Fibroblast of lung (primary cell): ENCODE measurements at regions not wholly inside any gene's neighbourhood (a gene's known extent, or its start where the extent isn't known, plus 50 kb on each side); places are given as distances from the start of the nearest gene placed in this dataset.

Source experiments
- DNase-seq, 2 donors: peaks; one replicate each; pipeline versions ENCODE4 v3.0.0 to v3.0.0-alpha.2; 2010; ENCODE audit warnings: low read depth in 2 of 2
- H2AFZ ChIP-seq: 2 replicates; pipeline ENCODE4 v1.5.1; 2012; ENCODE audit warnings: low read length, control low read depth, inconsistent platforms
- H3K27ac ChIP-seq: 2 replicates; pipeline ENCODE4 v1.5.1; 2011; ENCODE audit warnings: low read length, control low read depth; ENCODE audit not compliant: insufficient read depth
- H3K27me3 ChIP-seq: 2 replicates; pipeline ENCODE4 v1.5.1; 2011; ENCODE audit warnings: mild to moderate bottlenecking, low read length; ENCODE audit not compliant: control insufficient read depth, insufficient read depth
- H3K36me3 ChIP-seq: 2 replicates; pipeline ENCODE4 v1.5.1; 2011; ENCODE audit warnings: low read length; ENCODE audit not compliant: control insufficient read depth, insufficient read depth
- H3K4me1 ChIP-seq: 2 replicates; pipeline ENCODE4 v1.5.1; 2011; ENCODE audit warnings: low read length; ENCODE audit not compliant: control insufficient read depth, insufficient read depth; ENCODE audit errors: extremely low read depth
- H3K4me2 ChIP-seq: 2 replicates; pipeline ENCODE4 v1.5.1; 2011; ENCODE audit warnings: low read length, control low read depth; ENCODE audit not compliant: insufficient read depth; ENCODE audit errors: extremely low read depth
- H3K4me3 ChIP-seq, 4 experiments: fragments of 200-600 bp in 1 of 4; sonication (generic) in 1 of 4; replicated peaks in 1 of 4; 2 replicates each; pipeline ENCODE4 v1.5.1; 2011 to 2016; ENCODE audit warnings: low read length in 4 of 4, low read depth in 3 of 4, mild to moderate bottlenecking in 3 of 4, control low read depth in 2 of 4, inconsistent platforms in 1 of 4, mixed read lengths in 1 of 4; ENCODE audit not compliant: insufficient read depth in 1 of 4; ENCODE audit errors: control extremely low read depth in 1 of 4
- H3K79me2 ChIP-seq: 2 replicates; pipeline ENCODE4 v1.5.1; 2012; ENCODE audit warnings: mild to moderate bottlenecking, low read length, inconsistent platforms; ENCODE audit not compliant: control insufficient read depth, insufficient read depth
- H3K9ac ChIP-seq: 2 replicates; pipeline ENCODE4 v1.5.1; 2011; ENCODE audit warnings: mild to moderate bottlenecking, low read length, control low read depth; ENCODE audit not compliant: insufficient read depth
- H3K9me3 ChIP-seq: 2 replicates; pipeline ENCODE4 v1.5.1; 2012; ENCODE audit warnings: low read depth, low read length; ENCODE audit not compliant: control insufficient read depth, insufficient read depth
- H4K20me1 ChIP-seq: 2 replicates; pipeline ENCODE4 v1.5.1; 2011; ENCODE audit warnings: low read length; ENCODE audit not compliant: control insufficient read depth, insufficient read depth; ENCODE audit errors: extremely low read depth
- EZH2 ChIP-seq: IDR thresholded peaks from 2 replicates; pipeline ENCODE4 v1.5.1; 2012; ENCODE audit warnings: low read length, control low read depth, mild to moderate bottlenecking; ENCODE audit errors: missing control alignments
- TF ChIP-seq, protein P1 (sequence below), 2 donors: IDR thresholded peaks in 1 of 2; conservative IDR thresholded peaks in 1 of 2; 1 replicate in 1 of 2; 2 replicates in 1 of 2; pipeline ENCODE4 v1.5.1; 2011 to 2012; ENCODE audit warnings: low read length in 2 of 2, control low read depth in 1 of 2, inconsistent platforms in 1 of 2, low read depth in 1 of 2, mild to moderate bottlenecking in 1 of 2

DNA sequence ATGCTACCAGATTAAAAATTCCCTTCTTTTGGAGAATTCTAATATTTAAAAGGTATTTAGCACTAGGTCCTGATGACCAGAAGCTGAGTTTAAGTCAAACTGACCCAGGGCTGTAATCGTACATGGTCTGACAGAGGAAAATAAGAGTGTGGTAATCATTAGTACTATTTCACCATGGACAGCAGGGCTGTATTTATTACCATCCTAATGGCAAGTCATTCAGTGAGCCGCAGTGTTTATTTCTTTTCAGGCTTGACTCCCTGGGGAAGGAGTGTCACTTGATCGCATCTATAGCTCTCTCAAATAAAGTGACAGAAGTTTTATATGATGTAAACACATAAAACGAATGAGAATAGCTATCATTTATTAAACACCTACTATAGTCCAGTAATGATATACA lies 261.8 kb downstream of the BTG1 start:
- peak in 1 of 2 donors; percentile 52 for DNase-seq
- Histone ChIP-seq H3K9ac (no peak overlapping the region), H3K4me1 (no peaks in the 10 kb centered on the region), H3K36me3 (no peaks in the 10 kb centered on the region), H3K9me3 (no peaks in the 10 kb centered on the region), H3K27me3 (no peaks in the 10 kb centered on the region), H3K27ac (no peak overlapping the region), H3K4me2 (no peak overlapping the region), H3K4me3 (no peak overlapping the region), H2AFZ (no peak overlapping the region), H4K20me1 (no peaks in the 10 kb centered on the region), H3K79me2 (no peaks in the 10 kb centered on the region)
- TF ChIP-seq, protein P1, sequence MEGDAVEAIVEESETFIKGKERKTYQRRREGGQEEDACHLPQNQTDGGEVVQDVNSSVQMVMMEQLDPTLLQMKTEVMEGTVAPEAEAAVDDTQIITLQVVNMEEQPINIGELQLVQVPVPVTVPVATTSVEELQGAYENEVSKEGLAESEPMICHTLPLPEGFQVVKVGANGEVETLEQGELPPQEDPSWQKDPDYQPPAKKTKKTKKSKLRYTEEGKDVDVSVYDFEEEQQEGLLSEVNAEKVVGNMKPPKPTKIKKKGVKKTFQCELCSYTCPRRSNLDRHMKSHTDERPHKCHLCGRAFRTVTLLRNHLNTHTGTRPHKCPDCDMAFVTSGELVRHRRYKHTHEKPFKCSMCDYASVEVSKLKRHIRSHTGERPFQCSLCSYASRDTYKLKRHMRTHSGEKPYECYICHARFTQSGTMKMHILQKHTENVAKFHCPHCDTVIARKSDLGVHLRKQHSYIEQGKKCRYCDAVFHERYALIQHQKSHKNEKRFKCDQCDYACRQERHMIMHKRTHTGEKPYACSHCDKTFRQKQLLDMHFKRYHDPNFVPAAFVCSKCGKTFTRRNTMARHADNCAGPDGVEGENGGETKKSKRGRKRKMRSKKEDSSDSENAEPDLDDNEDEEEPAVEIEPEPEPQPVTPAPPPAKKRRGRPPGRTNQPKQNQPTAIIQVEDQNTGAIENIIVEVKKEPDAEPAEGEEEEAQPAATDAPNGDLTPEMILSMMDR (conservative IDR thresholded peaks at IDR 0.05 in 1 of 2, IDR thresholded peaks at IDR 0.05 in 1 of 2; ENCODE audit: low read depth in 1 of 2, low read length in 2 of 2) = no peak
- no peak for TF ChIP-seq EZH2

DNA sequence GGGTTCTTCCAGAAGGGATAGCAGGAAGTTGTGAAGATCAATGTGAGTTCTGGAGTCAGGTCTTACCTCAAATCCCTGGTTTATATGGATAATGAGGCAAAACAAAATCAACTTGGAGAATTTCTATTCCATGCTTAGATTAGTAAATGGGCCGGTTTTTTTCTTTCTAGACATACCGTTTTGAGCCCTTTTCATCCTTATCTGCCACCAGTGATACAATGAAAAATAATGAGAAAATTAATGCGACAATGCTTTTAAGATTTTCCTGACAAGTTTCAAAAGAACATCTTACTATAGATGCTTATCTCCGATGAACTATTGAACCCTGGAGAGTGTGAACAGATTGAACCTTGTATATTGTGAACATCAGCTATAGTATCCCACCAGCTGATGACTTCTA lies 262.7 kb downstream of the BTG1 start:
- no peak overlapping the region for H3K9ac ChIP-seq
- no peak for DNase-seq

DNA sequence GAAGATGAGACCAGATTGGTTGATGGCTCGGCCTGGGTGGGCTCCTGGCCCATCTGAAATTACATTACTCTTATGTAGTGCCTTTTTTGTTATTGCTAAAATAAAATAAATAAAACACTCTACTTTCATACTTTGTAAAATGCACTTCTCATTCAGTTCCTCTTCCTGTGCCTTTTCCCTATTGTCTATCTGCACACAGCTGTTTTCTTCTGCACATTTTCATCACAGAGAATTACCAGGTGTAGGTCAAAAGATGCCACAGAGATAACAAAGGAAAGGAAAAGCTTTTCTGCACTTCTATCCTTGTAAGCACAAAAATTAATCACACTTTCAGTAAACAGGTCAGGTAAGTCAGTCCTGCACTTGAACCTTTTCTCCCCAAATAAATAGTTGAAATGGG lies 265.1 kb downstream of the BTG1 start:
- H3K9me3 ChIP-seq = no peaks in the 10 kb centered on the region
- no peak overlapping the region for H2AFZ ChIP-seq
- no peaks in the 10 kb centered on the region for H3K79me2 ChIP-seq
- no peaks in the 10 kb centered on the region for H4K20me1 ChIP-seq
- TF ChIP-seq EZH2 = no peak
- TF ChIP-seq, protein P1 (conservative IDR thresholded peaks at IDR 0.05 in 1 of 2, IDR thresholded peaks at IDR 0.05 in 1 of 2; ENCODE audit: low read depth in 1 of 2, low read length in 2 of 2) = no peak
- H3K27ac ChIP-seq = no peak overlapping the region
- no peak for DNase-seq
- no peaks in the 10 kb centered on the region for H3K4me1 ChIP-seq
- H3K9ac ChIP-seq = no peak overlapping the region
- no peak overlapping the region for H3K4me2 ChIP-seq
- H3K4me3 ChIP-seq = no peak overlapping the region
- H3K27me3 ChIP-seq = no peaks in the 10 kb centered on the region
- no peaks in the 10 kb centered on the region for H3K36me3 ChIP-seq

More for the DNA sequence above, 262.7 kb downstream of the BTG1 start:
- H3K4me1 ChIP-seq = no peaks in the 10 kb centered on the region
- no peaks in the 10 kb centered on the region for H4K20me1 ChIP-seq
- no peak overlapping the region for H3K4me3 ChIP-seq
- no peak overlapping the region for H3K27ac ChIP-seq
- H3K79me2 ChIP-seq = no peaks in the 10 kb centered on the region
- H3K36me3 ChIP-seq = no peaks in the 10 kb centered on the region
- H3K4me2 ChIP-seq = no peak overlapping the region
- TF ChIP-seq, protein P1 (conservative IDR thresholded peaks at IDR 0.05 in 1 of 2, IDR thresholded peaks at IDR 0.05 in 1 of 2; ENCODE audit: low read depth in 1 of 2, low read length in 2 of 2) = no peak
- no peak for TF ChIP-seq EZH2
- no peak overlapping the region for H2AFZ ChIP-seq
- H3K27me3 ChIP-seq = no peaks in the 10 kb centered on the region
- H3K9me3 ChIP-seq = no peaks in the 10 kb centered on the region
